OCI-LY3 (cell line): ENCODE measurements at regions not wholly inside any gene's neighbourhood (a gene's known extent, or its start where the extent isn't known, plus 50 kb on each side); places are given as distances from the start of the nearest gene placed in this dataset.

Experiments
- EZH2phosphoT487 ChIP-seq: fragments of 200-600 bp; shearing (Covaris generic); IDR thresholded peaks from 2 replicates; pipeline ENCODE4 v1.6.1; 2018; ENCODE audit warnings: antibody characterized with exemption, mixed run types, low read depth
- TF ChIP-seq, protein P1 (sequence below): fragments of 200-600, 300-600 bp; sonication (generic); IDR thresholded peaks from 2 replicates; pipeline ENCODE4 v1.5.1; 2014; ENCODE audit warnings: antibody characterized with exemption, low read length, low read depth

DNA sequence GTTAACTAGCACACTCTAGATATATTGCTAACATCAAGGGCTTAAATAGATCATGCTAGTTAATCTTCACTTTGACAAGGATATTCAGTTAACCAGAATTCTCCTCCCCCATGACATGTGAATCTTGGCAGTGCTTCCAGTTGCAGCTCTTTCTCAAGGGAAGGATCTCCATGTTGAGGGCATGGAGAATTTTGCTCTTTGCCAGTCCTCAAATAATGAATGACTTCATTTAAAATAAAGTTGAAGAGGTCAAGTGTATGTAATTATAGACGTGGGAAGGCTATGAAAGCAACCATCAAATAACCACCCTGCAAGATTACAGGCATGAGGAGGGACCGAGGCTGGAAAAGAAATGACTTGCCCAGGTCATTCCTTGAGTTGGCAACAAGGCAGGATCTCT, 87.3 kb upstream of the CPEB2 start:
- TF ChIP-seq, protein P1, sequence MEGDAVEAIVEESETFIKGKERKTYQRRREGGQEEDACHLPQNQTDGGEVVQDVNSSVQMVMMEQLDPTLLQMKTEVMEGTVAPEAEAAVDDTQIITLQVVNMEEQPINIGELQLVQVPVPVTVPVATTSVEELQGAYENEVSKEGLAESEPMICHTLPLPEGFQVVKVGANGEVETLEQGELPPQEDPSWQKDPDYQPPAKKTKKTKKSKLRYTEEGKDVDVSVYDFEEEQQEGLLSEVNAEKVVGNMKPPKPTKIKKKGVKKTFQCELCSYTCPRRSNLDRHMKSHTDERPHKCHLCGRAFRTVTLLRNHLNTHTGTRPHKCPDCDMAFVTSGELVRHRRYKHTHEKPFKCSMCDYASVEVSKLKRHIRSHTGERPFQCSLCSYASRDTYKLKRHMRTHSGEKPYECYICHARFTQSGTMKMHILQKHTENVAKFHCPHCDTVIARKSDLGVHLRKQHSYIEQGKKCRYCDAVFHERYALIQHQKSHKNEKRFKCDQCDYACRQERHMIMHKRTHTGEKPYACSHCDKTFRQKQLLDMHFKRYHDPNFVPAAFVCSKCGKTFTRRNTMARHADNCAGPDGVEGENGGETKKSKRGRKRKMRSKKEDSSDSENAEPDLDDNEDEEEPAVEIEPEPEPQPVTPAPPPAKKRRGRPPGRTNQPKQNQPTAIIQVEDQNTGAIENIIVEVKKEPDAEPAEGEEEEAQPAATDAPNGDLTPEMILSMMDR, result no peak
- TF ChIP-seq EZH2phosphoT487, result no peak
